IMR-90 (cell line): ENCODE measurements at regions not wholly inside any gene's neighbourhood (a gene's known extent, or its start where the extent isn't known, plus 50 kb on each side); places are given as distances from the start of the nearest gene placed in this dataset.

Source experiments
- ATAC-seq: fragments of 200-7000 bp; cut with Tn5 transposase; 2 replicates; pipeline ENCODE4 v1.9.1; 2020; ENCODE audit warnings: low read depth, mild to moderate bottlenecking, moderate library complexity
- BruUV-seq: library from RNA; stranded (reverse); fragments of 400-500 nt; replicated peaks from 2 replicates; lab custom pipeline; 2021; lab: Mats Ljungman, UMichigan
- CTCF ChIA-PET: fragments of 300-600 bp; formaldehyde crosslinking; extraction: SDS; loops from one replicate; lab custom pipeline; 2021; ENCODE audit warnings: antibody characterized with exemption; lab: Yijun Ruan, JAX
- POLR2A ChIA-PET: fragments of 300-600 bp; sonication (Branson Sonifier 250); formaldehyde crosslinking; loops from one replicate; lab custom pipeline; 2022; ENCODE audit warnings: antibody characterized with exemption; ENCODE audit not compliant: unreplicated experiment; lab: Charles Lee
- DNase-seq: peaks from one replicate; pipeline ENCODE4 v3.0.0; 2013
- H2AFZ ChIP-seq: replicated peaks from 2 replicates; pipeline ENCODE3; 2013; ENCODE audit warnings: low read length, mild to moderate bottlenecking; ENCODE audit not compliant: poor library complexity
- H2AK5ac ChIP-seq: 2 replicates; pipeline ENCODE4 v1.6.1; 2013; ENCODE audit warnings: low read depth, low read length, inconsistent platforms
- H2AK9ac ChIP-seq: replicated peaks from 2 replicates; pipeline ENCODE3; 2013; ENCODE audit warnings: mild to moderate bottlenecking, low read depth, low read length, moderate library complexity; ENCODE audit not compliant: poor library complexity
- H2BK120ac ChIP-seq: 2 replicates; pipeline ENCODE4 v1.6.1; 2013; ENCODE audit warnings: low read depth, low read length, inconsistent platforms
- H2BK15ac ChIP-seq: 3 replicates; pipeline ENCODE4 v1.6.1; 2013; ENCODE audit warnings: low read depth, low read length, inconsistent platforms
- H2BK20ac ChIP-seq: 2 replicates; pipeline ENCODE4 v1.6.1; 2013; ENCODE audit warnings: low read depth, mild to moderate bottlenecking, inconsistent platforms, low read length, moderate library complexity
- H2BK5ac ChIP-seq: 2 replicates; pipeline ENCODE4 v1.6.1; 2013; ENCODE audit warnings: mild to moderate bottlenecking, low read depth, low read length, inconsistent platforms; ENCODE audit not compliant: poor library complexity, severe bottlenecking
- H3K14ac ChIP-seq: replicated peaks from 2 replicates; pipeline ENCODE4 v1.6.1; 2013; ENCODE audit warnings: low read depth, low read length, inconsistent platforms
- H3K18ac ChIP-seq: 2 replicates; pipeline ENCODE4 v1.6.1; 2013; ENCODE audit warnings: low read depth, low read length, control low read depth
- H3K23ac ChIP-seq: 2 replicates; pipeline ENCODE4 v1.6.1; 2013; ENCODE audit warnings: low read depth, low read length, inconsistent platforms
- H3K27ac ChIP-seq: 2 replicates; pipeline ENCODE4 v1.5.1; 2013; ENCODE audit warnings: mild to moderate bottlenecking, control low read depth, low read length; ENCODE audit not compliant: insufficient read depth
- H3K27me3 ChIP-seq: 2 replicates; pipeline ENCODE4 v1.6.1; 2013; ENCODE audit warnings: low read length; ENCODE audit not compliant: control insufficient read depth, insufficient read depth
- H3K36me3 ChIP-seq: 2 replicates; pipeline ENCODE4 v1.6.1; 2013; ENCODE audit warnings: low read length, mixed read lengths; ENCODE audit not compliant: control insufficient read depth, insufficient read depth
- H3K4ac ChIP-seq: 2 replicates; pipeline ENCODE4 v1.6.1; 2013; ENCODE audit warnings: low read depth, low read length, inconsistent platforms
- H3K4me1 ChIP-seq: 2 replicates; pipeline ENCODE4 v1.6.1; 2013; ENCODE audit warnings: low read length, mixed read lengths; ENCODE audit not compliant: control insufficient read depth, insufficient read depth
- H3K4me2 ChIP-seq: 2 replicates; pipeline ENCODE4 v1.6.1; 2013; ENCODE audit warnings: low read depth, mild to moderate bottlenecking, control low read depth, low read length, moderate library complexity
- H3K4me3 ChIP-seq: 2 replicates; pipeline ENCODE4 v1.5.1; 2013; ENCODE audit warnings: low read depth, mild to moderate bottlenecking, control low read depth, low read length, moderate library complexity; ENCODE audit not compliant: insufficient read depth
- H3K56ac ChIP-seq: 2 replicates; pipeline ENCODE4 v1.6.1; 2013; ENCODE audit warnings: low read length, inconsistent platforms; ENCODE audit not compliant: insufficient read depth; ENCODE audit errors: extremely low read depth
- H3K79me1 ChIP-seq, 2 experiments: 2 replicates each; pipeline ENCODE4 v1.6.1; 2013; ENCODE audit warnings: low read length in 2 of 2, inconsistent platforms in 1 of 2, low read depth in 1 of 2
- H3K9ac ChIP-seq: 2 replicates; pipeline ENCODE4 v1.6.1; 2013; ENCODE audit warnings: low read depth, low read length, control low read depth
- H3K9me1 ChIP-seq: 2 replicates; pipeline ENCODE4 v1.6.1; 2013; ENCODE audit warnings: low read length, inconsistent platforms; ENCODE audit not compliant: insufficient read depth
- H3K9me3 ChIP-seq: 2 replicates; pipeline ENCODE4 v1.6.1; 2013; ENCODE audit warnings: low read length; ENCODE audit not compliant: control insufficient read depth, insufficient read depth
- H4K20me1 ChIP-seq: 2 replicates; pipeline ENCODE4 v1.6.1; 2013; ENCODE audit warnings: low read length, inconsistent platforms; ENCODE audit not compliant: insufficient read depth
- H4K5ac ChIP-seq: 2 replicates; pipeline ENCODE4 v1.6.1; 2013; ENCODE audit warnings: mild to moderate bottlenecking, low read depth, low read length, control low read depth
- H4K8ac ChIP-seq, 2 experiments: 2 replicates each; pipeline ENCODE4 v1.6.1; 2013; ENCODE audit warnings: low read depth in 2 of 2, low read length in 2 of 2, control low read depth in 1 of 2, inconsistent platforms in 1 of 2
- H4K91ac ChIP-seq: 2 replicates; pipeline ENCODE4 v1.6.1; 2013; ENCODE audit warnings: low read depth, low read length, inconsistent platforms; ENCODE audit not compliant: insufficient read depth
- BHLHE40 ChIP-seq: fragments of 150-350 bp; IDR thresholded peaks from 2 replicates; pipeline ENCODE4 v1.6.1; 2016; ENCODE audit warnings: mild to moderate bottlenecking, low read depth, low read length
- CEBPB ChIP-seq: IDR thresholded peaks from 2 replicates; pipeline ENCODE4 v1.6.1; 2012; ENCODE audit warnings: low read depth, low read length, improper control_type of control experiment
- CHD1 ChIP-seq: IDR thresholded peaks from 2 replicates; pipeline ENCODE4 v1.6.1; 2012; ENCODE audit warnings: low read depth, low read length, improper control_type of control experiment
- FOS ChIP-seq: fragments of 150-350 bp; IDR thresholded peaks from 2 replicates; pipeline ENCODE4 v1.6.1; 2016; ENCODE audit warnings: low read depth, low read length
- MAFK ChIP-seq: IDR thresholded peaks from 2 replicates; pipeline ENCODE4 v1.6.1; 2012; ENCODE audit warnings: low read depth, low read length, improper control_type of control experiment
- MAZ ChIP-seq: IDR thresholded peaks from 2 replicates; pipeline ENCODE4 v1.6.1; 2012; ENCODE audit warnings: low read depth, mild to moderate bottlenecking, low read length, improper control_type of control experiment, moderate library complexity, borderline replicate concordance
- MXI1 ChIP-seq: IDR thresholded peaks from 2 replicates; pipeline ENCODE4 v1.6.1; 2012; ENCODE audit warnings: low read depth, mild to moderate bottlenecking, low read length, moderate library complexity, borderline replicate concordance
- NFE2L2 ChIP-seq: fragments of 150-350 bp; IDR thresholded peaks from 2 replicates; pipeline ENCODE4 v1.6.1; 2016; ENCODE audit warnings: low read depth, mild to moderate bottlenecking, low read length
- POLR2A ChIP-seq: IDR thresholded peaks from 2 replicates; pipeline ENCODE4 v1.6.1; 2012; ENCODE audit warnings: mild to moderate bottlenecking, low read depth, low read length
- RAD21 ChIP-seq: IDR thresholded peaks from 2 replicates; pipeline ENCODE4 v1.6.1; 2012; ENCODE audit warnings: low read length, improper control_type of control experiment
- RCOR1 ChIP-seq: IDR thresholded peaks from 2 replicates; pipeline ENCODE4 v1.6.1; 2012; ENCODE audit warnings: mild to moderate bottlenecking, low read length, improper control_type of control experiment; ENCODE audit not compliant: insufficient replicate concordance
- RFX5 ChIP-seq: IDR thresholded peaks from 2 replicates; pipeline ENCODE4 v1.8.0; 2012; ENCODE audit warnings: low read depth, mild to moderate bottlenecking, low read length, moderate library complexity
- SMC3 ChIP-seq: fragments of 150-350 bp; IDR thresholded peaks from 2 replicates; pipeline ENCODE4 v1.6.1; 2016; ENCODE audit warnings: low read depth, mild to moderate bottlenecking, antibody characterized with exemption, low read length, moderate library complexity
- WGBS, 2 experiments: methylation state at CpG; one replicate each; pipeline versions ENCODE4 v1.1.5 to v1.1.7; 2013; ENCODE audit warnings: missing lambda C conversion rate in 2 of 2; ENCODE audit not compliant: insufficient read length in 1 of 2; ENCODE audit errors: extremely low coverage in 2 of 2; 5-methylcytosine and 5-hydroxymethylcytosine counted together
- dilution Hi-C: fragments of 300-500 bp; cut with HindIII; formaldehyde crosslinking; loops from one replicate; pipeline ENCODE4 v1.14.3; 2018; ENCODE audit warnings: low sequenced_read_pairs; ENCODE audit not compliant: unreplicated experiment
- in situ Hi-C: fragments of 300-500 bp; cut with MboI; formaldehyde crosslinking; loops from 3 replicates; pipeline ENCODE4 v1.14.3; 2019; ENCODE audit warnings: low sequenced_read_pairs, inconsistent platforms, mixed read lengths
- intact Hi-C: fragments of 100-400 bp; cut with micrococcal nuclease; formaldehyde crosslinking; loops from 2 replicates; pipeline ENCODE4 v1.10.0; 2022
- TF ChIP-seq, protein P1 (sequence below): fragments of 150-350 bp; IDR thresholded peaks from 2 replicates; pipeline ENCODE4 v1.6.1; 2017; ENCODE audit warnings: mild to moderate bottlenecking, antibody characterized with exemption, low read length, low read depth
- TF ChIP-seq, protein P2 (sequence below): conservative IDR thresholded peaks from 2 replicates; pipeline ENCODE4 v1.5.1; 2012; ENCODE audit warnings: mild to moderate bottlenecking, low read depth, low read length, improper control_type of control experiment
- TF ChIP-seq, protein P3 (sequence below): fragments of 150-350 bp; IDR thresholded peaks from 2 replicates; pipeline ENCODE4 v1.6.1; 2016; ENCODE audit warnings: low read depth, mild to moderate bottlenecking, low read length, moderate library complexity, borderline replicate concordance

DNA sequence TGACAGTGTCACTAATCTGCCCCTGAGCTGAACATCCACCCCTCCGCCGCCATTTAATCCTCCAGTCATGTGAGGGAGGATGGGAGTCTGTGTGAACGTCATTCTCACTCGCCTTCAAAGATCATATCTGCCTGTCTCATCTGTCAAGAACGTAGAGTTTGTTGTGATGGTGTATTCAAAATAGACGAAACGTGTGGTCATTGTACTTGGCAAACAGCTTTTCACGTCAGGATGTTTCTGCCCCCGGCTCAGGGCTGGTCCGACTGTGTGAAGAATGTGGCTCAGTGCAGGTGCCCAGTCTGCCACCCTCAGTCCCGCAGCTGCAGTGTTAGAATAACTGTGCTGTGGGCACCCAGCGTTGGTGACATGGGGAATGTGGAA lies 148.0 kb downstream of the KCNJ12 start:
- H3K23ac ChIP-seq, result no peak overlapping the region
- in situ Hi-C loops, result no loop called here
- H3K56ac ChIP-seq, result no peak overlapping the region
- intact Hi-C loops, result no loop called here
- H3K9me3 ChIP-seq, result no peaks in the 10 kb centered on the region
- BruUV-seq, result no TSS peak
- CTCF ChIA-PET, result interaction anchor here (1.1 to 1.4 kb wide), 2 partner anchors 11 to 13 kb away, joined by 4 read pairs; no protein-coding TSS in a partner anchor
- no peak overlapping the region for H2BK5ac ChIP-seq
- H4K91ac ChIP-seq, result no peak overlapping the region
- H3K18ac ChIP-seq, result no peak overlapping the region
- 0 out of 4 replicates have a peak, but pooled peaks cover 0 to 3% of the 10 kb centered on the region in 2 experiments for H3K79me1 ChIP-seq
- H3K4ac ChIP-seq, result no peak overlapping the region
- peak overlapping the region; percentile 33; the same call in 1 of the 2 replicates for H2AK5ac ChIP-seq
- no peak overlapping the region for H4K8ac ChIP-seq
- ATAC-seq (peak; percentile 59), DNase-seq (peak; percentile 81)
- no peak overlapping the region for H4K5ac ChIP-seq
- no peak overlapping the region for H3K4me2 ChIP-seq
- H2AK9ac ChIP-seq, result peak overlapping the region; percentile 16
- H2BK120ac ChIP-seq, result no peak overlapping the region
- no peak overlapping the region for H2BK20ac ChIP-seq
- H2AFZ ChIP-seq, result peak overlapping the region; percentile 63
- no peak overlapping the region for H3K27ac ChIP-seq
- WGBS, 2 experiments, result no CpG with 5 or more reads among the region's 12 CpGs
- no peak overlapping the region for H3K14ac ChIP-seq
- no peak overlapping the region for H2BK15ac ChIP-seq
- H3K9me1 ChIP-seq, result peaks cover 6% of the 10 kb centered on the region; the same call in 1 of the 2 replicates
- peaks cover 2% of the 10 kb centered on the region for H3K36me3 ChIP-seq
- H3K27me3 ChIP-seq, result no peaks in the 10 kb centered on the region
- dilution Hi-C loops, result no loop called here
- no peak overlapping the region for H3K9ac ChIP-seq
- H3K4me1 ChIP-seq, result peaks cover 5% of the 10 kb centered on the region; the same call in 1 of the 2 replicates
- no peak overlapping the region for H3K4me3 ChIP-seq
- POLR2A ChIA-PET, result no interaction called here
- no peaks in the 10 kb centered on the region for H4K20me1 ChIP-seq
- no peak for TF ChIP-seq RCOR1
- TF ChIP-seq MXI1, result no peak
- no peak for TF ChIP-seq FOS
- no peak for TF ChIP-seq POLR2A
- TF ChIP-seq, protein P1, sequence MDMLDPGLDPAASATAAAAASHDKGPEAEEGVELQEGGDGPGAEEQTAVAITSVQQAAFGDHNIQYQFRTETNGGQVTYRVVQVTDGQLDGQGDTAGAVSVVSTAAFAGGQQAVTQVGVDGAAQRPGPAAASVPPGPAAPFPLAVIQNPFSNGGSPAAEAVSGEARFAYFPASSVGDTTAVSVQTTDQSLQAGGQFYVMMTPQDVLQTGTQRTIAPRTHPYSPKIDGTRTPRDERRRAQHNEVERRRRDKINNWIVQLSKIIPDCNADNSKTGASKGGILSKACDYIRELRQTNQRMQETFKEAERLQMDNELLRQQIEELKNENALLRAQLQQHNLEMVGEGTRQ, result peak; percentile 58
- peak; percentile 72 for TF ChIP-seq BHLHE40
- TF ChIP-seq, protein P2, sequence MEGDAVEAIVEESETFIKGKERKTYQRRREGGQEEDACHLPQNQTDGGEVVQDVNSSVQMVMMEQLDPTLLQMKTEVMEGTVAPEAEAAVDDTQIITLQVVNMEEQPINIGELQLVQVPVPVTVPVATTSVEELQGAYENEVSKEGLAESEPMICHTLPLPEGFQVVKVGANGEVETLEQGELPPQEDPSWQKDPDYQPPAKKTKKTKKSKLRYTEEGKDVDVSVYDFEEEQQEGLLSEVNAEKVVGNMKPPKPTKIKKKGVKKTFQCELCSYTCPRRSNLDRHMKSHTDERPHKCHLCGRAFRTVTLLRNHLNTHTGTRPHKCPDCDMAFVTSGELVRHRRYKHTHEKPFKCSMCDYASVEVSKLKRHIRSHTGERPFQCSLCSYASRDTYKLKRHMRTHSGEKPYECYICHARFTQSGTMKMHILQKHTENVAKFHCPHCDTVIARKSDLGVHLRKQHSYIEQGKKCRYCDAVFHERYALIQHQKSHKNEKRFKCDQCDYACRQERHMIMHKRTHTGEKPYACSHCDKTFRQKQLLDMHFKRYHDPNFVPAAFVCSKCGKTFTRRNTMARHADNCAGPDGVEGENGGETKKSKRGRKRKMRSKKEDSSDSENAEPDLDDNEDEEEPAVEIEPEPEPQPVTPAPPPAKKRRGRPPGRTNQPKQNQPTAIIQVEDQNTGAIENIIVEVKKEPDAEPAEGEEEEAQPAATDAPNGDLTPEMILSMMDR, result no peak
- no peak for TF ChIP-seq RFX5
- no peak for TF ChIP-seq MAZ
- no peak for TF ChIP-seq CHD1
- TF ChIP-seq CEBPB, result no peak
- 0 out of 2 replicates have a peak, but pooled peaks have one; percentile 5 for TF ChIP-seq NFE2L2
- TF ChIP-seq RAD21, result no peak
- no peak for TF ChIP-seq MAFK
- TF ChIP-seq SMC3, result no peak
- TF ChIP-seq, protein P3, sequence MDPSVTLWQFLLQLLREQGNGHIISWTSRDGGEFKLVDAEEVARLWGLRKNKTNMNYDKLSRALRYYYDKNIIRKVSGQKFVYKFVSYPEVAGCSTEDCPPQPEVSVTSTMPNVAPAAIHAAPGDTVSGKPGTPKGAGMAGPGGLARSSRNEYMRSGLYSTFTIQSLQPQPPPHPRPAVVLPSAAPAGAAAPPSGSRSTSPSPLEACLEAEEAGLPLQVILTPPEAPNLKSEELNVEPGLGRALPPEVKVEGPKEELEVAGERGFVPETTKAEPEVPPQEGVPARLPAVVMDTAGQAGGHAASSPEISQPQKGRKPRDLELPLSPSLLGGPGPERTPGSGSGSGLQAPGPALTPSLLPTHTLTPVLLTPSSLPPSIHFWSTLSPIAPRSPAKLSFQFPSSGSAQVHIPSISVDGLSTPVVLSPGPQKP, result no peak
